ENCODE measurements at regions not wholly inside any gene's neighbourhood (a gene's known extent, or its start where the extent isn't known, plus 50 kb on each side); places are given as distances from the start of the nearest gene placed in this dataset.
"Not testable (repeated sequence)": the region's sequence is repeated elsewhere in the genome, so short reads cannot be mapped to it uniquely, and the experiment has no call there.

DNA sequence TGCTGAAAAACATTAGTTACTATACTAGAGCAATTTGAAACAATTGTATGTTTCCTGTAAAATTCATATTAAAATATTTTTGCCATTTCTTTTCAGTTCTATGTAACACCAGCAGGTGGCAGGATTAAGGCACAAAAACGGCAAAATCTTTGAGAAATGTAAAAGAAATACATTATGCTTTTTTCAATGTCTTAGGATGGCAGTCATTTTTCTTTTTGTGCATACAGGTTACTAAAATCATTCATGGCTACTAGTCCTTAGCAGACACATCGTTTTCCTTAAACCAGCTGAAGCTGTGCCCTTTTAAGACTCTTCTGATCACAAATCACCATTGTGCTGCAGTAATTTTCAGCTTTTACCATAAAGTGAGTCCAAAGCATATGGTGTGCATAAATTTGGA is 800.7 kb upstream of the SLITRK5 start:
- no peak for DNase-seq

- no peak for DNase-seq
Observed at GRCh38 chr13:86877441-86877840, 793.7 kb upstream of the SLITRK5 start.

- no peak for DNase-seq
Observed at GRCh38 chr13:86878781-86879180, 792.4 kb upstream of the SLITRK5 start.

DNA sequence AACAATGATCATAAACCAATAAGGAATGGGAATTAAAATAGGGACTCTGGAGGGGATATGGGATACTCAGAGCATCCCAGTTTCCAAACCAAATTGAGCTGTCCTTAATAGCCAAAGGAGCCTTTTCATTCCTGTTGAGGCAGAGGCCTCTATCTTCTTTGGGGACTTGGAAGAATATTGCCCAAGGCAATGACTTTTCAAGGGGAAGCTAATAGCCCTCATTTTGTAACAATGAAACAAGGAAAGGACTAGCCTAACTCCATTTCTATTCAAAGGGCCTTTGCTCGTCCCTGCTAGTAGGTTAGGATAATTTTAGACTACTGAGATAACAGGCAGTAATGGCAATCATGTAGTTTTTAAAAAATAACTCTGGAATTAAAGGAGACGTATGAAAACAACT is 789.8 kb upstream of the SLITRK5 start:
- no peak for DNase-seq

DNA sequence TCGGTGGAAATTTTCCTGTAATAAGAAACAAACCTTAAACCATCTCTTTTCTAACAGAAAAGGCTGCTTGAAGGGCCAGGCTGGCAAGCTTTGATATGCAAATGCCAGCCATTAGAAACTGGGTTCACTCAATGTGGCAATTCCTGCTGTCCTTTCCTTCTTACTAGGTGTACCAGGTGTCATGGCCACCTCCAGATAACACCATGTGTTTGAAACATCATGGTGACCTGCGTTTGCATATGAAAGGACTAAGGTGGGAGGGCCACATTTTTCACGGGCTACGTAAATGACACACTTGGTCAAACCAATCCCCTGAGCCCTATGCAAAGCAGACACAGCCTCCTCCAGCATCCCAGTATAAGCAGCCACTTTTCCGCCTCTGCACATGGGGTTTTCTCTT is 789.1 kb upstream of the SLITRK5 start:
- DNase-seq, result no peak

- DNase-seq, result no peak
Observed at GRCh38 chr13:86882835-86883234, 788.3 kb upstream of the SLITRK5 start.

DNA sequence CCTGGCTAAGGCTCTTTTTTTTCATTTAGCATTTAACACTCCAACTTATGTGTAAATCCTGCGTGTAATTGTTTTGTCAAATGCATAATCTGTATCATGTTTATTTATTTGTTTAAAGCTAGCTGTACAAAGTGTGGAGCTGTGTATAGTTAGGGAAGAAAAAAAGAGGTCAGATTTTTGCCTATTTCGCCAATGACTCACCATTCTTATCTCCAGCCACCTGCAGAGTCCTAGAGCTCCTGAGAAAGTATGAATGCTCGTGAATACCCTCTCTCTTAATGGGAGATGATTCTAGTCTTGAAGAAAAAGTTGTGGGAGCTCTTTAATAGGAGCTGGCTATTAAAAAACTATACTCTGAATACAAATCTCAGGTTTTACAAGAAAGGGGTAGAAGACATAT is 778.8 kb upstream of the SLITRK5 start:
- no peak for DNase-seq

GRCh38 chr13:86900906-86901305 is 770.3 kb upstream of the SLITRK5 start:
- DNase-seq, result no peak

DNA sequence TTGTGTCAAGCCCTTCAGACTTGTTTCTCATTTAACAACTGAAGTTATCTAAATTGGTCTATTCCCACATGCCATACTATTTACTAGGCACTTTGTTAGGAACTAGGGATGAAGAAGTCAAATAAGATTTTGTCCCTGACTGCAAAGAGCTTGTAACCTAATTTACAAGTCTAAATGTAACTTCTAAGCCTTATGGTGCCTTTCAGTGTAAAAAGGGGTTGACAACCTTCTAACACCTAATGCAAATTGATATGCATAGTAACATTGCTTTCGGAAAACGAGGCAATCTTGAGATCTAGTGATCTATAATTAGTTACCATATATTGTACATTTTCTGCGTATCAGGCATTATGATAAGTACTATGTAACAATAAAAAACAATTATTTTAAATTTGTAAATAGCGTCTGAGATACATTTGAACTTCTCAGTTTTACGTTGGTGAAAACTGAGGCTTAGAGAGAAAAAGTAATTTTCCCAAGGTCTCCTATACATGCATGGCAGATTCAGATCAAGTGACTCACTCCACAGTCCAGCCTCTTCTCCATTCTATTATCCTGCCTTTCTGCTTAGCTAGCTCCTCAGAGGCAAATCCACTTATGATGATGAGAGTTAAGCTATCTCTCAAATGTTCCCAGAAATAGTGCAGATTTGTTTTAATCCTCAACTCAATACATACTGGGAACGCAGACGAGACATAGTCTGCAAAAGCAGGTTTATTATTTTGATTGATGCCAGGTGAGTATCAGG is 764.9 kb upstream of the SLITRK5 start:
- DNase-seq, result no peak

DNA sequence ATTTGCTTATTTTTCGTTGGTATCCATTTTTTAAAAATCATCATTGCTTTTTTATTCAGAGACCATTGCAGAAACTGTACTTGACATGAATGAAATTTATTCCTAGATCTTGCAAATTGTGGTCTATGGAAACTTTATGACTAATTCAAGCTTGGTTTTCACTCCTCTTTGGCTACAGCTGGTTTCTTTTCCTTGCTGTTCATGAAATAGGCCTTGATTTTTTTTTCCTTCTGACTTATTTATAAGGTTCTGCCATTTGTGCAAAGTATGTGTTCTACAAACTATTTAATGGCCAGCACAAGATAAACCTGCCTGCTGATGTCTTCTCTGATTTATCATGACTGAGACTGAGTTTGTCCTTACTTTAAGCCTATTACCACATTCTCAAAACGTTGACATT is 764.0 kb upstream of the SLITRK5 start:
- no peak for DNase-seq

GRCh38 chr13:86909318-86909717 is 761.9 kb upstream of the SLITRK5 start:
- no peak for DNase-seq

DNA sequence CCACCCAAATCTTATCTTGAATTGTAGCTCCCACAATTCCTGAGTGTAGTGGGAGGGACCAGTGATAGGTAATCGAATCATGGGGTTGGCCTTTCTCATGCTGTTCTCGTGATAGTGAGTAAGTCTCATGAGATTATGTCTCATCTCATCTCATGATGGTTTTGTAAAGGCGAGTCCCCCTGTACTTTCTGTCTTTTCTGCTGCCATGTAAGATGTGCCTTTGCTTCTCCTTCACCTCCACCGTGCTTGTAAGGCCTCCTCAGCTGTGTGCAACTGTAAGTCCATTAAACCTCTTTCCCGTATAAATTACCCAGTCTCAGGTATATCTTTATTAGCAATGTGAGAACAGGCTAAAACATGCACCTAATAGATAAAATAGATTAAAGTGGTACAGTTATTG is 756.4 kb upstream of the SLITRK5 start:
- no peak for DNase-seq

DNA sequence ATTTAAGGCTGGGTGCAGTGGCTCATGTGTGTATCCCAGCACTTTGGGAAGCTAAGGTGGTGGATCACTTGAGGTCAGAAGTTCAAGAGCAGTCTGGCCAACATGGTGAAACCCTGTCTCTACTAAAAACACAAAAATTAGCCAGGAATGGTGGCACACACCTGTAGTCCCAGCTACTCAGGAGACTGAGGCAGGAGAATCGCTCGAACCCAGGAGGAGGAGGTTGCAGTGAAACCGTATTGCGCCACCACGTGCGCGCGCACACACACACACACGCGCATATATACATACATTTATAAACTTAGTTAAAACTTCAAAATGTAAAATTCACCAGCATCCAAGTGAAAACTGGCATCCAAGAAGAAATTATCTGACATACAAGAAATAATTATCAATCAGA is 753.7 kb upstream of the SLITRK5 start:
- DNase-seq, result not testable (repeated sequence)

GRCh38 chr13:86918682-86919081 is 752.5 kb upstream of the SLITRK5 start:
- DNase-seq, result no peak

- no peak for DNase-seq
Observed at GRCh38 chr13:86920961-86921360, 750.2 kb upstream of the SLITRK5 start.

DNA sequence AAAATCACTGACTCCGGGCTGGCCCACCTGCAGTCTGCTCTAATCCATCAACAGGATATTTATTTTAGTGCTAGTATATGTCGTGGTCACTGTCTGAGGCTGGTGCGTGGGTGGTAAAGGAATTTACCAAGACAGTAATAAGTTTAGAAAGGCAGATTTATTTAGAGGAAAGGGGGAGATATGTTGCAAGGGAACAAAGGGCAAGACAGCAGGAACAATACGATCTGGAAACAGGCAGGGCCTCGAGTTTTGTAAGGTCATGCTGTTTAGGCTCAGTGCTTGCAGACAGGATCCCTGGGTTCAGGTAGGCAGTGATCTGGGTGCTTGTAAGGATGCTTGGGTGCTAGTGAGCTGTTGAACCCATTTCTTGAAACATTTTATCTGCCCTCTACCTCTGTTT is 748.2 kb upstream of the SLITRK5 start:
- DNase-seq, result no peak

GRCh38 chr13:86926916-86927315 is 744.3 kb upstream of the SLITRK5 start:
- not testable (repeated sequence) for DNase-seq

GRCh38 chr13:86932776-86933334 is 738.3 kb upstream of the SLITRK5 start:
- no peak for DNase-seq

DNA sequence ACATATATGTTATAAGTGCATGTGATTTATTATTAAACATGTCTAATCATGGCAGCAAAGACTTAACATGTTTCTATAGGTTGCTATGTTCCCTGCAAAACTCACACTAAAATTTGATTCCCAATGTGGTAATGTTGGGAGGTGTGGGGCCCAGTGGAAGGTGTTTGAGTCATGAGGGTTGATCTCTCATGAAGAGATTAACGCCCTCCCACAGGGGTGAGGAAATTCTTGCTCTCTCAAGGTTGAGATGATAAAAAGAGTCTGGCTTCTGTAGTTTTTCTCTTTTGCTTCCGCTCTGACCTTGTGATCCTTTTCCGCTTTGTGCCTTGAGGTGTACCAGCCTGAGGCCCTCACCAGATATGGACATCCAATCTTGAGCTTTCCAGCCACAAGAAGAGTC is 737.5 kb upstream of the SLITRK5 start:
- no peak for DNase-seq

DNA sequence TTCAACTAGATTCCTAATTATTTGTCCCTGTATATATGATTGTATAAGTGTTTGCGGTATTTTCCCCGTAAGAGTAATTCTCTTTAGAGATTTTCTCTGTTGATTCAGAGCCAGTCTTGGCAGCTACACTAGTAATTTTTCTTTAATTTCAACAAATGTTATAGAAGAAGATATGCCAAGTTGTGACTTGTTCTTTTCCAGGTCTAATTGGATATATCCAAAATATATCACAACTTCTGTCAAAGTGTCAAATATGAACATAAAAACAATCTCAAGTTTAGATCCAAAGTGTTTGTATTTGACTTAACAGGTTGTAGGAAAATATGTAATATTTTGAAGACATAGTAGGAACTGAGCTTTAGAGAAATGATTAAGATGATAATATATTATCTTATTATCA is 733.9 kb upstream of the SLITRK5 start:
- DNase-seq, result no peak

GRCh38 chr13:86945584-86945983 is 725.6 kb upstream of the SLITRK5 start:
- DNase-seq, result no peak

DNA sequence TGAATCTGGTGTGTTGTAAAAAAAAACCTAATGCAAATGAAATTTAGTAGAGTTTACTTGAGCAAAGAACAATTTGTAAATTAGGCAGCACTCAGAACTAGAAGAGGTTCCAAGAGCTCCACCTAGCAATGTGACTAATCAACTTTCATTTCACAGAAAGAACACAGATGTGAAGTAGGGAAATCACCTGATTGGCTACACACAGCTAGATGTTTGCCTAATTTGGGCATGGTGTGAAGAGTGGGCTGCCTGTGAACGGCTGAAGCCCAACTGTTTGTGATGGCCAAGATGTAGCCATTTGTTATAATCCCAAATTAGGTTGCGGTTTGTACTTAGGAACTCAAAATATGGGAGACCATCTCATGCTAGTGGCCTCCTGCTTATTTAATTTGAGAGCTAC is 724.4 kb upstream of the SLITRK5 start:
- no peak for DNase-seq

GRCh38 chr13:86954341-86954740 is 716.8 kb upstream of the SLITRK5 start:
- DNase-seq, result no peak

- DNase-seq, result no peak
Observed at GRCh38 chr13:86960876-86961275, 710.3 kb upstream of the SLITRK5 start.
